ENCODE measurements at regions not wholly inside any gene's neighbourhood (a gene's known extent, or its start where the extent isn't known, plus 50 kb on each side); places are given as distances from the start of the nearest gene placed in this dataset.
"Not testable (repeated sequence)": the region's sequence is repeated elsewhere in the genome, so short reads cannot be mapped to it uniquely, and the experiment has no call there.

GRCh38 chr2:58432491-58433170 is 191.5 kb upstream of the FANCL start:
- DNase-seq = no peak

DNA sequence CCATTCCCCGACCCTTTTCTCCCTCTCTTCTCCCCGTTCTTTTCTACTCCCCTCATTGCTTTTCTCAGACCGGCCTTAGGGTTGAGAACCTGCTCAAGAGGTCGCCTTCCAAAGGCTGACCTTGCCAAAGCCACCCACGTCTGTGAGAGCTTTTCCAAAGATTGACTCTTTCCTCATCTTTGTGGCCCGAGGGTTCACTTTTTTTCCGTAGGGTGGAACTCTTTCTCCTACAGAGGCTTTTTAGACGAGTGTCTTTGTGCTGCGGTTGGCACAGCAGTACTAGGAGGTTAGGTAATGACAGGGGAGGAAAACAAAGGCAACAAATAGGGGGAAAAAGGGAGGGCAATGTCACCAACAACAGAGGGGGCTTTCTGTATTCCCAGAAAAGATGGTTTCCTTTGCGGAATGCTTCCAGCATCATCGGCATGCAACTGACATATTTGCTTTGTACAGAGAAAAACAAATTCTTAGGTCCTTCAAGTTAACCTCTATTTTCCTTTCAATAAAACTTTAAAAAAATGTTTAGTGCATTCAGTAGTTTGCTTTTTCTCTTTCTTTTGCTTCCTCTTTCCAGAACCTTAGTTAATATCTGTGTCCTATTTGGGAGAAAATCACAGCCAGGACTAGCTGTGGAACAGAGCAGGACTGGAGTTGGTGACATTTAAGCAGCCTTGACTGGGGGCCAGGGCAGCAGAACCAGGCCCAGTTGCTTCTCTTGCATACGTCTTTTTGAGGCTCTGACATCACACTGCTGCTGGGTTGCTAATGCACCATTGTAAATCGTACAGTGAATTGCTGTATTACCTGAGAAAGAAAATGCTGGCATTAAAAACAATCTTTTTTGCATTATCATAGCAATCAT is 188.1 kb upstream of the FANCL start:
- DNase-seq = no peak

DNA sequence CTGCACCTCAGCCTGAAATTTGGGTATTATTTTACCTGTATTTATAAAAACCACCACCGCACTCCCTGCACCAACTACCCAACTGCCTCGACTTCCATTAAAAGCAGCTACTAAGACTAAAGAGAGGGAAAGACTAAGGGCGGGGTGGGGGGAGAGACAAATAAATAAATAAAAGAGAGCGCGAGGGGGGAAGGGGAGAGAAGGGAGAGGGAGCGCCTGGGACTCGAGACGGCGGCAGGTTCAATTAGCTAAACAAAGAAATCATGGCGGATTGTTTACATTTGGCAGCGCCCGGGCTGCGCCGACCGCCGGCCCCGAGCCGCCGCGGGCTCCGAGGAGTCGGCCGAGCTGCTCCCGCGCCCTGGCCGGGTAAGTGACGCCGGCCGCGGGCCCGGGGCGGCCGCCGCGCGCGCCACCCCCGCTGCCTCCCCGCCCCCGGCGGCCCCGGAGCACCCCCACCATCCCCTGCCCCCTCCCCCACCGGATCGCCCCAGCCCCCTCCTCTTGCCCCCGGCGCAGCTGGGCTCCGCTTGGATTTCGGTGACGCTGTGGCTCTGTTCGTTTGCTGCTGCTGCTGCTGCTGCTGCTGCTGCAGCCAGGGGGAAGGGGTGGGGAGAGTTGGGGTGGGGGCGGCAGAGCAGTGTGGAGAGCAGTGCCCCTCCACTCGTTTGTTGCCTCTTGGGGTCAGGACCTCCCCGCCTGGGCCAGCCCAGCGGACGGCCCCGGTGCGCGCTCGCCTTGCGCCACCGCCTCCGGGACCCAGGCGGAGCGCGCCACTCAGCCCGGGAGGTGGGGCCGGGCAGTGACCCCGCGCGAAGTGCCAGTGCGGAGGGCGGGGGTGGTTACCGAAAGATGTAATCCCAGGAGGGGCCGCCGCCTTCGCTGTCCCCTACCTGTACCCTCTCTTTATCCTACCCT is 187.2 kb upstream of the FANCL start:
- no peak for DNase-seq

GRCh38 chr2:58427572-58428095 is 186.5 kb upstream of the FANCL start:
- no peak for DNase-seq

DNA sequence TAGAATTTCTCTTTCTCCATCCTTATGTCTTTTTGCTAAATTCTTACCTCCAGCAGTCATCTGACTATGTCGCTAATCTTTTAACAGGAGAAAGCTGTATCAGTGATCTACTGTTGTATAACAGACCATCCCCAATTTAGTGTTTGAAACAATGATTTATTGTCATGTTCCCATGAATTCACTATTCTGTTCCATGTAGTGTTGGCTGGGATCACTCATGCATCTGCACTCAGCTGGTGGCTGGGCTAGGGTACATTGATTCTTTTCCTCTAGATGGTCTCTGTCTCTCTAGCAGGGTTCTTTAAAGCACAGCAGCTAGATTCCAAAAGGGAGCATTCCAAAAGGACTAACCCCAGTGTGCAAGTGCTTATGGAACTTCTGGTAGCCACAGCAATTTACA is 184.2 kb upstream of the FANCL start:
- no peak for DNase-seq

DNA sequence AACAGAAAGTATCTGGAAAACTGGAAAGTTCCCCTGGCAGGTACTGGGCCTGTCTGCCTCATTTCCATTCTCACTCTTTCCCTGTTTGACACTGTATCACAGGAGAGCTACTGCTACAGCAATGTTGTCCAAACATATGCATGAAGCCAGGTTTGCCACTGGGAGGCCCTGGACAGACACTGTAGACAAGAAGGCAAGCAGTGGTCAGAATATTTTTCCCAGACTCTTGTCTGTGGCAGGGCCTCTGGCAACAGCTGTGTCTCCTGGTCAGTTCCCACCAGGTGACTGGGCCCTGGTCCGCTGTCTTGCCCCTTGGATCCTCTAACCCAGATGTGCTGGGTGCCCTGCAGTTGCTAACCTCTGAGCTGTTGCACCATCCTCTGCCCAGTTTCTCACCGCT is 178.9 kb upstream of the FANCL start:
- no peak for DNase-seq

GRCh38 chr2:58416696-58417095 is 175.6 kb upstream of the FANCL start:
- no peak for DNase-seq

DNA sequence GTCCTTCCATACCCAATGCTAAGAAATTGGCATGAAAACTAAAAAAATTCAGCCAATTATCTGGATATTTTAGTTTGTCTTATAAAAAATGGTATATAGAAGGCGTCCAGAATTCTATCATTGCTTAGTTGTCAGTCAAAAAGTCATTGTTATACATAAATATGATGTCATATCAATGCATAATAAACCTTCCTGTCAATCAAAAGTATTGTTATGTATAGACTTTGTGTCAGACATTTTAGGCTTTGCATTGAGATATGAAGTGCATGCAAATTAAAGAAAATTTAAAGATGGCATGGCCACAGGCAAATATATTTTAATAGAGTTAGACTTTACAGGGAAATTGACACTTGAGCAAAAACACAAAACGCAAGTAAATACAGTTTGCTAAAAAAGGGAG is 173.4 kb upstream of the FANCL start:
- DNase-seq = no peak

GRCh38 chr2:58410549-58410948 is 169.4 kb upstream of the FANCL start:
- DNase-seq = no peak

DNA sequence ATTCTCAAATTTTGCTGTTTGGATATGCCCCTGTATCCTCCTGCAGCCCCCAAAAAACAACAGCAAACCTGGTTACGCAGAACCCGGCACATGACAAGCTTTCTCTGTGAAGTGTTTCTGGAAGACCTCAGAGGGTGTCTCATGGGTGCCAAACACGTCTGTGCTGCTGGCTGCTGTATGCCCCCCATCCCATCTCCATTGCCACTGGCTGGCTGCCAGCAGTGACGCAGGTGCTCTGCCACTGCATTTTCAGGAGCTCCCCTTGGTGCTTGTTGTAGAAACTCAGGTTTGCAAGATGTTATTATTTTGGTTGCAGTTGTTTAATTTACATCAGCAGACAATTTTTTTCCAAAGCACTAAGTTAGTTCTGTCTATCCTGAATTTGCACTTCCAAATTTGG is 166.4 kb upstream of the FANCL start:
- no peak for DNase-seq

DNA sequence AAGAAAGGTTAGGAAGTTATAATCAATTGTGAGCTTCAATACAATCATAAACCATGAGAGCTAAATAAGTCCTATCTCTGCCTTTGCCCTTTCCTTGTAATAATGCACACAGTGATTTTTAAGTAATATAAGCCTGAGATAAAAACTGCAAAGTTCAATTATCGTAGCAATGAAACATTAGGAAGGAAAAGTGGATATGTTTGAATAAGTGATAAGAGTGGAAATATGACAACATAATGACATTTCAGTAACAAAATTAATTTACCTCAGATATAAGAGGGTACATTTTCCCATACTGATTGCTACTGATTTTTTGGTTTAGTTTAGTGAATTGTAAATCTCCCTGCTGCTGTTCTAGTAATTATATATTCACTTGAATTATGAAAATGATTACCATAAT is 164.2 kb upstream of the FANCL start:
- no peak for DNase-seq

DNA sequence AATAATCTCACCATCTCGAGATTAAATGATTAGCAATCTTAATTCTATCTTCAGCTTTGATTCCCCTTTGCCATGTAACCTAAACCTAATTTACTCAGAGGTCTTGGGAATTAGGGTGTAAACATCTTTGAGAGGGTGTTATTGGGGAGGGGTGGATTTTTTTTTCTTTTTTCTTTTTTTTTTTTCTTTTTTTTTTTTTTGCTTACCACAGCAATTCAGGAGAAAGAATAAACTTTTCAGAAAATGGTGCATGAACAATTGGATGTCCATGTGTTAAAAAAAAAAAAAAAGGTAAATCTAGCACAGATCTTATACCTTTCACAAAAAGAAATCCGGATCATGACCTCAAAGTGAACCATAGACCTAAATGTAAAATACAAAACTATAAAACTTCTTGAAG is 160.8 kb upstream of the FANCL start:
- no peak for DNase-seq

DNA sequence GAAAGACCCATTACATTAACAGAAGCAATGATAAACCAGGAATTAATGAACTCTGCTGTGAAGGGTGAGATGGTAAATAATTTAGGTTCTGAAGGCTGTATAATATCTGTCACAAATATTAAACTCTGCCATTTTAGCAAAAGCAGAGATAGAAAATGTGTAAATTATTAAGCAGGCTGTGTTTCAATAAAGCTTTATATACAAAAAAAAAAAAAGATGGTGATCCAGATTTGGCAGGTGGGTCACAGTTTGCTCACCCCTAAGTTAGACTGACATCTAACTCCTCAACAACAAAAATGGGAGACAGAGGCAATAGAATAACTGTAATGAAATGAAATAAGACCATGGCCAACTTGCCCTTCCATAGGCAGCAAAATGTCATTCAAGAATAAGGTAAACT is 157.3 kb upstream of the FANCL start:
- no peak for DNase-seq

DNA sequence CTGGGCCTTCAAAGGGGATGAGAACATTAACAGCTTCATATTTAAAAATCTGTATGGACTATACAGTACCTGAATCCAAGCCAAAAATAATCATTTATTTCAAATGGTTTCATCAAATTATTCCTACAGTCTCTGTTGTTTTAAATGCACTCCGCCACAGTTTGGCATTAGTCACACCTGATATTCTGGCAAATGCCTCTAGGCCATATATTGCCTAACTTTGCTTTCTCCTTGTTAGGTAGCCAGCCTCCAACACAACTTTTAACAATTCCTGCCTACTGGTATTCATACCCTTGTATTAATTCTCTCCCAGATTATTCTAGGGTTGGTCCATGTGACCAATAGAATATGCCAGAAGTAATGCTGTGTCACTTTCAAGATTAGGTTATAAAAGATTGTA is 146.6 kb upstream of the FANCL start:
- no peak for DNase-seq

DNA sequence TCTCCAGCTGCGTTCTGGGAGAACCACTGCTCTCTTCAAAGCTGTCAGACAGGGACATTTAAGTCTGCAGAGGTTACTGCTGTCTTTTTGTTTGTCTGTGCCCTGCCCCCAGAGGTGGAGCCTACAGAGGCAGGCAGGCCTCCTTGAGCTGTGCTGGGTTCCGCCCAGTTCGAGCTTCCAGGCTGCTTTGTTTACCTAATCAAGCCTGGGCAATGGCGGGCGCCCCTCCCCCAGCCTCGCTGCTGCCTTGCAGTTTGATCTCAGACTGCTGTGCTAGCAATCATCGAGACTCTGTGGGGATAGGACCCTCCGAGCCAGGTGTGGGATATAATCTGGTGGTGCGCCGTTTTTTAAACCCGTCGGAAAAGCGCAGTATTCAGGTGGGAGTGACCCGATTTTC is 145.8 kb upstream of the FANCL start:
- DNase-seq = not testable (repeated sequence)

DNA sequence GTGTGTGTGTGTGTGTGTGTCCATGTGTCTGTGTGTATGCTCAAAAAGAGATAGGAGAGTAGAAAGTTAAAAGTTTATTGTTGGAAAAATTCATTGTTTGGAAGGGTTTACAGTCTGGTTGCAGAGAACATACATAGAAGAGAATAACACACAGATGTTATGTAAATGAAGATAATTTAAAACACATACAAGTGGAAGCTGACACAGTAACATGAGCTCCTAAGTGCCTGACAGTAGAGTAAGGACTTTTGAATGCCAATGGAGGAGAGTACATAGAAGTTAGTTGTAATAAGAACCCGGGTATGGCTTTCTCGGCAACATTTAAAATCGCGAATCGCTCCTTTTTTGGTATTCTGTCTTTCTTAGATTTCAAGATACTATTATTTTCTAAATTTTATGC is 137.0 kb upstream of the FANCL start:
- DNase-seq = no peak

DNA sequence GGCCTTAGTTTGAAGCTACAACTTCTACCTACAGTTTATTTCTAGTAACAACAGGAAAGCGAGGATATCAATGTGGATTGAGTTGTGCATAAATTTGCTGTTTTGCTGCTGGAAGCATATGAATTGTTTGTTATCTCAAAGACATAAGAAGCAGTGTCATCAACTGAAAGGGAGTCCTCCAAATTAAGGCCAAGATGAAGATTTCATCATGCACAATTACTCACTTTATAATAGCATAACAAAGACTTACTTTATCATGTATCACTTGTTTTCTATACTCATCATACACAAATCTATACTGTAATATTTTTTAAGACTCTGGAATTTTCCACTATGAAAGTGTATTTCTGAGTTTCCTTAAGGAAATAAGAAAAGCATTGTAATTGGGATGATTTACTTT is 136.1 kb upstream of the FANCL start:
- no peak for DNase-seq

DNA sequence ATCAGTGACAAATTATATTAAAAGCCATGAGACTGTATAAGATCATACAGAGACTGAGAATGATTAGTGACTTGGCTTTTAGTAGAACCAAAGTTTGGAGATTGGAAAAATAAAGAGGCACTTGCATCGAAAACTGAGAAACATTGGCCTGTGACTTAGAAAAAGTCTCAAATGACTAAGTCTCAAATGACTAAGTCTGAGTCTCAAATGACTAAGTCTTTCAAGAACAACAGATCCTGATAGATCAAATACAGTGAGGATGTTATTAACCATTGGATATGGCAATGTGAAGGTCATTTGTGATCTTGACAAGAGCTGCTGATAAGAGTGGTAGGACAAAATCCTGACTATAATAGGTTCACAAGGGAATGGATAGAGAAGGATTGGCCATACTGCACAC is 135.5 kb upstream of the FANCL start:
- DNase-seq = no peak

DNA sequence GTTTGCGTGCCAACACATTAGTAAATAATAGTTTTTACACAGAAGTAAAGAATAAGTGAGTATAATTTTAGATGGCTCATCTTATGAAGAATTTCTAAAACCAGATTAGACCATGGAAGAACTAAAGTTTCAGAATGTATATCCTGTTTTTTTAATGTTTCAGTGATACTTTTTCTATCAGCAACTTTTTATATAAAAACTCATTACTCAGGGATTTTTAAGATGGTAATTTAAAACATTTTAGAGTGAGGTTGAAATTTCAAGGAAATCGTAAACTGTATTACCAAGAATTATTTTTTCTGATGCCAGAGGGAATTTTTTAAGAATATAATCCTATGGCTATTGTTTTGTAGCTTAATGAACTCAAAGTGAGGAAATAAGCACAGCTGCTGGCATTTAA is 128.5 kb upstream of the FANCL start:
- no peak for DNase-seq

- DNase-seq = no peak
These were observed 123.0 kb upstream of the FANCL start for GRCh38 chr2:58364098-58364497.

DNA sequence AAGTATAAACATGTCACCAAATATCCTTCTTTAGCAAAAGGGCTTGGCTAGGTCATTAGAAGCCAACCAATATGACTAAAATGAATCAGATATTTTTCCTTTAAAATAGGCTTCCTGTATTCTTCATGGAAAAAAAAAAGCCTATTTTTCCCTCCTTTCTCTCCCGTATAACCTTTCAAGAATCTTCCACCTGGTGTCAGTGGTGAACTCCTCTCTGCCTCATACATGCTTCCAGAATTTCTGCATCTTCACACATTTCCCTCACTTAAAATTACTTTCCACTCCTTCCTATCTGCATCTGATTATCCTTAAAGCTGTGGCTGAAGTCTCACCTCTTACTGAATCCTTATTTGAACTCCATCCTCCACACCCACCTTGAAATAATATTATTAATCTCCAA is 116.9 kb upstream of the FANCL start:
- no peak for DNase-seq

GRCh38 chr2:58357521-58357920 is 116.4 kb upstream of the FANCL start:
- no peak for DNase-seq

- no peak for DNase-seq
These were observed 113.1 kb upstream of the FANCL start for GRCh38 chr2:58354230-58354629.
